ENCODE measurements at regions not wholly inside any gene's neighbourhood (a gene's known extent, or its start where the extent isn't known, plus 50 kb on each side); places are given as distances from the start of the nearest gene placed in this dataset.

DNA sequence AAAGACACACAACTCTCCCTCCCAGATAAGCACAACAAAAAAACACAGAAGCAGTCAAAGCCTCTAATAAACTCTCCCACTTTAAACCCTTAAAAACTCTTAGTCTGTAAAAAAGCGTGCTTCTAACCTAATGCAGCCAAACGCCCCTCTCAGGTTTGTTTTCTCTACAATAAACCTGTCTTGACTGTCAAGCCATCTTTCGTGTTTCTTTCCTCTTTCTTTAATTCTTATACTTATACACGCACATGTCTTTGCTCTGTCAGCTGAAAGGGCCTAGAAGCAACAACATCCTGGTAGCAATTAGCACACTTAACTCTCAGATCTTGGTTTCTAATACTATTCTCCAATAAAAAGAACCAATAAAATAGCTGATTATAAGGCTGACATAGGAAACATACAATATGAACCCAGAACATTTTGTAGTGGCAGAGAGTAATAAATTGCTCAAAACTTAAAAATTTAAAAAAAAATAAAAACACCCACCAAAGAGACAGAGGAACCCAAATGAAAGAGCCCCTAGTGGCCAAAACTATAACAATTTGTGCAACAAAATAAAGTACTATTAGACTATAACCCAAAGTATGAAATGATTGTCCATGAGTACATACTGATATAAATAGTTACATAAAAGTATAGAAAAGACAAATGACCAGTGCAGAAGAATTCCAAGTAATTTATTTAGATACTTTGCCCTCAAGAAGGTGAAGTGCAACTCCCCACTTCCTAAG lies 440.4 kb upstream of the ADGRL3 start:
- no peak for DNase-seq (ENCODE audit: low spot score)

DNA sequence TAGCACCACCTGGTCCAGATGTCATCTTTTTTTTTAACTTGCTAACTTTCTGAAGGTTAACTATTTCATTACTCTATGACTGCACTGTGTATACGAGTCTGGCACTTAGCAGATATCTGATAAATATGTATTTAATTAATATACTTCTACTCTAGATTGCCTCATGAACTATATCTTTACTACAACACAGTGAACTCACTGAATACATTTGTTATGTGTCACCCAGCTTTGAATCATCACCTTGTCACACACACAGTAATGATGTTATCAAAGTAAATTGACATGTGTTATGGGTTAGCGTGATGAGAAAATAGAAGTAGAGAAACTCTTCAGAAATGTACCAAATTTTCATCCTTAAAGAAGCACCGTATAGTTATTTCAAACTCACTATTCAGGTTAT lies 419.3 kb upstream of the ADGRL3 start:
- DNase-seq (ENCODE audit: low spot score), result no peak

DNA sequence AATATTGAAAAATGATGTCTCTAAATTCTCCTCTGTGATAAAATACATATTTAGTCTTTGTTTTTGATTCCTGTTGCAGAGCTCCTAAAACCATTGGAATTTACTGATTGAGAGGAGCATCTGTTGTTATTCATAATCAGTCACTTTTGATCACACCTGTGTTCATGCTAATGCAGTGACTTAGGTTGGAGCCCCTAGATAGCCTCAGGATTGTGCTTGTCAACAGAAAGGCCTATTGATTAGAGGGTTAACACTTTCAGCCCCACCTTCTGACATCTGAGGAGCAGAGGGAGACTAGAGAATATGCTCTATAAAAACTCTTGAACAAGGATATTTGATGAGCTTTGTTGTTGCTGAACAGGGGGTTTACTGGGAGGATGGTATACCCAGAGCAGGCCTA lies 409.5 kb upstream of the ADGRL3 start:
- no peak for DNase-seq (ENCODE audit: low spot score)

- DNase-seq (ENCODE audit: low spot score), result no peak
Measured at GRCh38 chr4:60794372-60794771, 405.8 kb upstream of the ADGRL3 start.

DNA sequence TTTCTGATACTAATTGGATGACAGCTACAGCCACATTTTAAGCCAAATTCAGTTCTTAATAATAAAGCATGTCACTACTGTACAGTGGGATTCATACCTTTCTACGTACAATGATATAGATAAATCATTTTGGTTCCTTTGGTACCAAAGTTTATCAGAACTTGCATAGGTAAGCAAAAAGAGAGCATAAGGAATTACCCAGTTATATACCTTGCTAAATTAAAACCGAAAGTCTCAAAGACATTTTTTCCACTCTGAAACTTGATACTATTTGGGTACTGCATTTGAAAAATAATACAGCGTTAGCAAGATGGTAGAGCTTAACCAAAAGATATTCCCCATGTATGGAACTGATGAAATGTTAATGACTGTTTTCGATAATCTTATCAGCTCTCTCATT lies 400.9 kb upstream of the ADGRL3 start:
- DNase-seq (ENCODE audit: low spot score), result no peak

DNA sequence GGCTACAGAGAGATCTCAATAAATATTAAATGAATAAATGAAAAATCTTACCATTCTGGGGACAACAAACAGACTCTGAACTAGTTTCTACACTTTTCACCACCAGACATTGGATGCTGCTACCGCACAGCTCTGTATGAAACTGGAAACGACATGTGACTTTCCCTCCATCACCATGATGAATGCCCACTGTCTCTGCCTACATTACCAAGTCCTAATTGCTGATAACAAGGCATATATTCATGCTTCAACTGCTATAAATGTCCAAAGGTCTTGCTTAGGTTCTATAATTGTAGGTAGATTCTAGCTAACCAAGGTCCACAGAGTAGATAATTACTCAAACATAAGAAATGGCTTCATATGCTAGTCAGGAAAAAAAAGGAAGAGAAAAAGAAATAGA lies 399.4 kb upstream of the ADGRL3 start:
- DNase-seq (ENCODE audit: low spot score), result no peak

GRCh38 chr4:60805500-60806313 lies 394.4 kb upstream of the ADGRL3 start:
- no peak for DNase-seq (ENCODE audit: low spot score)

- DNase-seq (ENCODE audit: low spot score), result no peak
Measured at GRCh38 chr4:60808726-60809485, 391.2 kb upstream of the ADGRL3 start.

DNA sequence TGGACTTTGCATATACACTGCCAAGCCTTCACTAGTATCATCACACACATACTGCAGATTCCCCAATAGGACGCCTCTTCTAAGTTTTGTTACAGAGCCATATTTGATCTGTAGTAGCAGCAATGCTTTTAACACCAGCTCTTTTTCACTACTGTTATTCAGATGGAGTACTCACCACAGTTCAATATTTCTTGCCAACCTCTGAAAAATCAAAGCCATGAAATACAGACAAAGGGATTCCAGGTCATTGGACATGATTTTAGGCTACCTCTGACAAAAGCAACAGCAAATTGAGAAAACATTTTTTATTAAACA lies 390.7 kb upstream of the ADGRL3 start:
- DNase-seq (ENCODE audit: low spot score), result no peak

GRCh38 chr4:60812811-60813210 lies 387.3 kb upstream of the ADGRL3 start:
- DNase-seq (ENCODE audit: low spot score), result no peak

DNA sequence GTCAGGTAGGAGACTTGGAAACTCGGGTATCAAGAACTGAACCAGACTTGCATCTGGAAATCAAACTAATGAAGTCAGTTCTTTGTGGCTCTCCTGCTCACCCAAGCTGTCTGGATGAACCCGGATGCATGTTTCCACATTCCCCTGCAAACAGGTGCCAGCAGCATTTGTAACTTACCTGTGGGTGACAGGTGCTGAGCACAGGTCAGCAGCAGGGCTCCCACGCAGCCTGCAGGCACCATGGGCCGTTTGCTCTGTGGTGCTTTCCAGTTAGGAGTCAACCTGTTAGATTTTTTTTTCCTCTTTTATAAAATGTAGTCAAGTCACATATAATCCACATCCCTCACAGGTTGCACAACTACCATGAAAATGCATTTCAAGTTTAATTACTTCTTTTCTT lies 385.6 kb upstream of the ADGRL3 start:
- no peak for DNase-seq (ENCODE audit: low spot score)

DNA sequence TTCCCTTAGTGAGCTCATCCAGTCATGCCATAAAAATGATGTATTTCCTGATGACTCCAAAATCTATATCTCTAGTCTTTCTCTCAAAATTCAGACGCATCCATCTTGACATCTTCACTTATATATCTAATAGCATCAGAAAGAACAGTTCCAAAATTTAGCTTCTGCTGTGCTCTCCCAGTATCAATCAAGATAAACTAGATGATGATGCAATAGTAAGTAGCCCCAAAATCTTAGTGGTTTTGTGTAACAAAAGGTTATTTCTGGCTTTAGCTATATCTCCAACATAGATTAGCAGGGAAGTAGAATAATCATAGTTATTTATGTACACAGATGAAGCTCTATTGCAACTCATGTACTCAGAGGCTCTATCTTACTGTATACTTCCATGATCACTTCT lies 382.5 kb upstream of the ADGRL3 start:
- DNase-seq (ENCODE audit: low spot score), result no peak

DNA sequence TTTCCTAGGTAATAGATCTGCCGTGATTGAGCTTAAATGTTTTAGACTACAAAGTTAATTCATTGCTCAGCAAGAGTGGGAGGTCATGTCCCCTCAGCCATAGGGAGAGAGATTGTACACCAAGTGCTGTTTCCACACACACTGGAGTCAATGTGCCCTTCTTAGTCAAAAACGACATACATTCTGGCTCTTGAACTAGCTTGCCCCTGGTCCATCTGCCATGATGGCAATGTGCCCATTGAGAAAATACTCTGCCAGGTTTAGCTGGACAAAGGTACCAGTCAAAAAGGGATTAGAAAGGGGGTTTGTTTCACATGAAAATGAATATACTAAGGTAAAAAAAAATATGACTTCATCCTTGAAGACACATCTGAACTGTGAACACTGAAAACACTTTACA lies 377.1 kb upstream of the ADGRL3 start:
- DNase-seq (ENCODE audit: low spot score), result no peak

DNA sequence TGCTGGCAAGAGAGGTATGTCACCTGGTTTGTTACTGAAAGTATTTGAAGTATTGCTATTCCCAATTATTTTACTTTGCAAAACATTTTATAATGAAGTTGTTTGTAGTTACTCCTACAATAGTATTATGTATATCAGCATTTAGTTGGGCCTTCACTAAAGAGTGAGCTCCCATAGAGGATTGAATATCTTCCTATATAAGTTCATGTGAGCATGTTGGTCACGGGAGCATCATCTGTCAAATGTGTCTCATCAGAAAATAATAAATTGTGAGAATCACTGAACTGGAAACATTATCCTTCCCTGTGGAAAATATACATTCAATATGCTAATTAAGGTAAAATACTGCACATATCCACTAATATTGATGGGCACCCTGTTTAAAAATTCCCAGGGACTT lies 360.1 kb upstream of the ADGRL3 start:
- DNase-seq (ENCODE audit: low spot score), result no peak

GRCh38 chr4:60846678-60847077 lies 353.4 kb upstream of the ADGRL3 start:
- no peak for DNase-seq (ENCODE audit: low spot score)

- DNase-seq (ENCODE audit: low spot score), result no peak
Measured at GRCh38 chr4:60847614-60848013, 352.5 kb upstream of the ADGRL3 start.

- DNase-seq (ENCODE audit: low spot score), result no peak
Measured at GRCh38 chr4:60857130-60857753, 342.9 kb upstream of the ADGRL3 start.

DNA sequence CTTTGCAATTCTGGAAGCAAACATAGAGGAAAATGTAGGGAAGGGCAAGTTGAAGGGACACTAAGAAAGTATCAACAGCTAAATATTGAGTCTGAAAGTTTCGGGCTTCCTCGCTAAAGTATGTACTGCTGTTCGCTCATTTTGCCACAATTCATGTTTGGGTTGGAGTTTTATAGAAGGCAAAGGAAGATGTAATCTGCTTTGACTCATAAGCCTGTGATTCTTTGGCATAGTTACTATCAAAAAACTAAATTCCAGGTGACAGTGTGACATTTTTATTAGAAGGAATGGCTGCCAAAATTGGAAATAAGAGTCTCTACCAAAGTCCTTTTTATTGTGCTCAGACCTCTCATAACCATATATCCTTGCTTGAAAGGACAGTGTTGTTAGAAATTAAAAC lies 336.7 kb upstream of the ADGRL3 start:
- DNase-seq (ENCODE audit: low spot score), result no peak

GRCh38 chr4:60865273-60865672 lies 334.9 kb upstream of the ADGRL3 start:
- no peak for DNase-seq (ENCODE audit: low spot score)

DNA sequence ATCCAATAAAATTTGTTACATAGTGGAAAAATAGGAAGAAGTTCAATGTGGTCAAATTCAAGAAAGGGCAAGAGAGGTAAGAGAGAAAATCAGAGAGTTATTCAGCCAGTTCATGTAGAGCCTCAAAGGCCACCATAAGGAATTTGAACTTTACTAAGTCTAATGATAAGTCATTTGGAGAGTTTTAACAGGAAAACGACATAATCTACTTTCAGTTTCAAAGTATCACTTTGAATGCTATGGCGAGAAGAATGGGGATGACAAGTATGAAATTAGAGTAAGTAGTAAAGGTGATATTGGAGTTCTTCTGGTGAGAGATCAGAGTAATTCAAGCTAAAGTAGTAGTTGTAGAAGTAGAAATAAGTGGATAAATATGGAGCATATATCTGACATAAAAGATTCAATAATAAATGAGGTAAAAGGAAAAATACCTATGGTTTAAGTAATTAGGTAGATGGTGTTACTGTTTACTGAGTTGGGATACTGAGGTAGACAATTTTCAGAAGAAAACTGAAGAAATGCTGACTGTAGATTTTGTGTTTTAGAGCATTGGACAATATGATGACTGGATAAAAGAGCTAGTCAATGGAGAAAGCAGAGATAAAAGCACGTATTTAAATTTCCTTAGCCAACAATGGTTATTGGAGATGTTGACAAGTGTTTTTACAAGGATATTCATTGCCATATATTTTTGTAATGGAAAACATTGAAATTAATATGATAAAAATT lies 331.7 kb upstream of the ADGRL3 start:
- DNase-seq (ENCODE audit: low spot score), result no peak

DNA sequence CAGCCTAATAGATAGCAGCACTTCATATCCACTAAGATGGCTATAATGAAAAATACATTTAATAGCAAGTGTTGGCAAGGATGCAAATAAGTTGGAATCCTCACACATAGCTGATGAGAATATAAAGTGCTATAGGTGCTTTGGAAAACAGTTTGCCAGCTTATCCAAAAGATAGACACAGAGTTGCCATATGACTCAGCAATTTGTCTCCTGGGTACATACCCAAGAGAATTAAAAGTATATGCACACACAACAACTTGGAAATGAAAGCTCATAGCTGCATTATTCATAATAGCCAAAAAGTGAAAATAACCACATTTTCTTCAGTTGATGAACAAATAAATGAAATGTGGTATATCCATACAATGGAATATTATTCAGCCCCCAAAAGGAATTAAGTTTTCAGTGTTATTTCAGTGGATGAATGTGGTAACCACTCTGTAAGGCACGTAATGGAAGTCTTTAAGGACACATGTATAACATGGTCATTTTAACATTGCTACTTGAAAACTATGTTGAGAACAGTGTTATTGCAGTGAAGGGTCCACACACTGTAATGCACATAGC lies 320.9 kb upstream of the ADGRL3 start:
- no peak for DNase-seq (ENCODE audit: low spot score)

GRCh38 chr4:60884587-60884986 lies 315.5 kb upstream of the ADGRL3 start:
- no peak for DNase-seq (ENCODE audit: low spot score)

Data from germinal center (tissue), 1 donor.